Activated CD4-positive, alpha-beta T cell treated with anti-CD3 and anti-CD28 coated beads, Interleukin-2, amount 50 U/mL, for 16 hours (primary cell): ENCODE measurements at regions not wholly inside any gene's neighbourhood (a gene's known extent, or its start where the extent isn't known, plus 50 kb on each side); places are given as distances from the start of the nearest gene placed in this dataset.
"Not testable (repeated sequence)": the region's sequence is repeated elsewhere in the genome, so short reads cannot be mapped to it uniquely, and the experiment has no call there.

Experiments
- DNase-seq: peaks from one replicate; pipeline ENCODE4 v3.0.0-alpha.2; 2020

- DNase-seq = peak; percentile 70
Measured at GRCh38 chr12:4154672-4155225, 118.8 kb upstream of the CCND2 start.

DNA sequence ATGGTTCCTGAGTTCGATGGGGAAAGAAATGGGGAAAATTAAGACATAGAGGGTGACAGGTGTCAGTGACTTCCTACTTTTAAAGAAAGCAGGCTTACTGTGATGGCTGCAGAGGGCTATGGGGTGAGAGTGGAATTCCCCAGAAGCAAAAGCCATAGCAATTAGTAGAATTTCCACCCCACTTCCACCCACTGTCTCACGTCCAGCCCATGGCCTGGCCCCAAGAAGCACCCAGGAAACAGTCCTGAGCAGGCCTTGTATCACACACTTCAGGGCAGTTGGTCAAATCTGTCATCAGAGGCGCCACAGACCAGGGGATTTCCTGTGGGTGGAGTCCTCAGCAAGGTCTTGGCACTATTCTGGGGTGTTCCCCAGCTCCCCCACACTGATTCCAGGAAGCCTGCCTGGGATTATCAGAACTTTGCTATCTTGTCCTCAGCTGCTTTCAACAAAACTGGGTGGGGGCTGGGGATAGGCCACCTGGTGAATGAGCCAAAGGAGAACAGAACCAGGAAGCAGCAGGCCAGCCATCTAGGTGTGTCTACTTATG is 120.1 kb upstream of the CCND2 start:
- peak; percentile 95 for DNase-seq

DNA sequence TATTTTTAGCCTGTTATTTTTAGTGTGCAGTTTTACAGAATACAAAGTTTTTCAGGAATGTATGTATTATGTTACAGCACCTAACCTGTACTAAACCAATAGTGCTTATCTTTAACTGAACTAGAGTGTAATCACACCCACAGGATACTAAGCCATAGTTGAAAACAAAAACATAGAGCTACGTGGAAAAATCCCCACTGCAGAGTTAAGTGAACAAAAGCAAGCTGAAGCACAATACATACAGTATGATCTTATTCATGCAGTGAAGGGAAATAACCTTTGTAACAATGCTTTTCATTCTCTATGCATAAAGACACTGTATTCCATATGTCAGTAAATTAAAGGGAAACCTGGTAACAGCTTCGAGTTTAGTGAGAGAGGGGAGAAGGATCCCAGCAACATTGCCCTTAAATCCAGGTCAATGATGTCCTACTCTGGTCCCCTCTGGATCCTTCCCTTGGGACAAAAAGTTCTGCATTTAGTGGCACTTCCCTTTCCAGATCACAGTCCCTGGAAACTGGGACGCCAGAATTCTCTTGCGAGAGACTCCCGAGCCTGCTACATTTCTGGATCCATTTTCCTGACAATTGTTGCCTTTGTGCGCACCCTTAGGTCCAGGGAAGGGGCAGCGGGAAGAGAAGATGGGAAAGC is 121.3 kb upstream of the CCND2 start:
- no peak for DNase-seq

- DNase-seq = no peak
Measured at GRCh38 chr12:4151362-4152121, 122.0 kb upstream of the CCND2 start.

- DNase-seq = not testable (repeated sequence)
Measured at GRCh38 chr12:4150355-4150754, 123.2 kb upstream of the CCND2 start.

- DNase-seq = peak; percentile 54
Measured at GRCh38 chr12:4148418-4149056, 125.0 kb upstream of the CCND2 start.

GRCh38 chr12:4147031-4147481 is 126.5 kb upstream of the CCND2 start:
- no peak for DNase-seq

DNA sequence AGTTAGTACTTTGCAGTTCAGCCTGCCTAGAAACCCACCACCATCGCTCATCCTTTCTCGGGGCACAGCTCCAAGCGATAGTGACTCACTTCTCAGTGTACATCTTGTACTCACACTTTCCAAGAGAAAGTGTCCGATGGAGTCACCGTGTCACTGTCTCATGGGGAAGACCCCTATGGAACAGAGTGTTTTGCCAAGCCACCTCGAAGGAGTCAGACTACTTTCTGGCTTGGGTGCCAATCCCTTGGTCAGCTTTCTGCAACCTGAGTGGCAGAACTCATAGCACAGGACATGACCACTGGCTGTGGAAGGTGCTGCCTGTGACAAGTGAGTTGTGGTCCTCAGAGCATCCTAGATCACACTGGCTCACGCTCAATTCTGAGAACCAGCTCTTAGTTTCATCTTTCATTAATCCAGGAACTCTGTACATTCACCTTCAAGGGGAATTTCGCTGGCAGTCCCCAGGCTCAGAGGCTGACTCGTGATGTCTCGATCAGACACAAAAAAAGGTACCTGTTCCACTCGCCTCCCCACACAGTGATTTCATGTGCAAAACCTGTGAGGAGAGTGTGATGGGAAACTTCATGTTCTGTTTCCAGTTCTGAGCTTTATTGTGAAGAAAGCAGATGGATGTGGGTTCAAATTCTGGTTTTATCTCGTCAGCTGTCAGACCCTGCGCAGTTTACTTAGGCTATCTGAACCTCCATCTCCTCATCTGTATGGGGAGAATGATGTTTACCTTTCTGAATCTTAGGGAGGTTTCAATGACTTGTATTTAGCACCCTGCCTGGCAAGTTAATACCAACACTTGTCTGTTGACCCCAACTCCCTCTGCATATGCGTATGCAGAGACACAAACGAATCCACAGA is 127.3 kb upstream of the CCND2 start:
- DNase-seq = peak; percentile 79

- DNase-seq = no peak
Measured at GRCh38 chr12:4144676-4145075, 128.9 kb upstream of the CCND2 start.

GRCh38 chr12:4143896-4144295 is 129.7 kb upstream of the CCND2 start:
- DNase-seq = peak; percentile 68

DNA sequence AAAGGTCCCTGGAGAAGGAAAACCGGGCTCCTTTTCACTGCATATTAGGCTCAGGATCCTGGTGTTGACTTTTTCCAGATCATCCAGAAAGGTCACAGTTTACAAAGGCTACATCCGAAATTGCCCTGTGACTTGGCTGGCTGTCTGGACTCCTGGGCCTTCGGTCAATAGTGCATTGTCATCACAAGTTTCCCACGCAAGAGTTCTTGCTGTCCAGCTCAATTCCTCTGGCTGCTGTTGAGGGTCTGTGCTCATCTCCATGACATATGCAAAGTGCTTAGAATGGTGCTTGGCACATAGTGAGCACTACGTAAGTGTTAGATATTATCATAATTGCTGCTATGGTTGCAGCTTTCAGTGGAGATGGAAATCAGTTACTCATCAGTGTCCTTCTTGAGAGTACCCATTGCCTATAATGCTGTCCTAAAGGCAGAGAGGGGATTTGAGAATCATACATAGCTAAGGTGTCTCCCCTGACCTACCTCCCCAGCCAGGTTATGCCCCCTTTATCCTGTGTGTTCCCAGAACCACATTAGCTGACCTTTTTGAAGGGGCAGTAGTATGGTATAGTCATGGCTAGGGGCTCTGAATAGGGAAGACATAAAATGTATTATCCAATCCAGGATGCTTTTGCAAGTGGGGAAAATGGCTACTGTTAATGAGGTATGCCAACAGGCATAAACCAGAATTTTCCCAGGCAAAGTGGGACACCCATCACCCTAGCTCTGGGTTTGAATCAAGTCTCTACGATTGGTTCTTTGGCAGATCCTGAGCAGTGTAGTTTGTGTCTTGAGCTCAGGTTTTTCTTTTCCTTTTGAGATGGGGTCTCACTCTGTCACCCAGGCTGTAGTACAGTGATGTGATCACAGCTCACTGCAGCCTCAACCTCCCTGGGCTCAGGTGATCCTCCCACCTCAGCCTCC is 132.0 kb upstream of the CCND2 start:
- peak; percentile 77 for DNase-seq

DNA sequence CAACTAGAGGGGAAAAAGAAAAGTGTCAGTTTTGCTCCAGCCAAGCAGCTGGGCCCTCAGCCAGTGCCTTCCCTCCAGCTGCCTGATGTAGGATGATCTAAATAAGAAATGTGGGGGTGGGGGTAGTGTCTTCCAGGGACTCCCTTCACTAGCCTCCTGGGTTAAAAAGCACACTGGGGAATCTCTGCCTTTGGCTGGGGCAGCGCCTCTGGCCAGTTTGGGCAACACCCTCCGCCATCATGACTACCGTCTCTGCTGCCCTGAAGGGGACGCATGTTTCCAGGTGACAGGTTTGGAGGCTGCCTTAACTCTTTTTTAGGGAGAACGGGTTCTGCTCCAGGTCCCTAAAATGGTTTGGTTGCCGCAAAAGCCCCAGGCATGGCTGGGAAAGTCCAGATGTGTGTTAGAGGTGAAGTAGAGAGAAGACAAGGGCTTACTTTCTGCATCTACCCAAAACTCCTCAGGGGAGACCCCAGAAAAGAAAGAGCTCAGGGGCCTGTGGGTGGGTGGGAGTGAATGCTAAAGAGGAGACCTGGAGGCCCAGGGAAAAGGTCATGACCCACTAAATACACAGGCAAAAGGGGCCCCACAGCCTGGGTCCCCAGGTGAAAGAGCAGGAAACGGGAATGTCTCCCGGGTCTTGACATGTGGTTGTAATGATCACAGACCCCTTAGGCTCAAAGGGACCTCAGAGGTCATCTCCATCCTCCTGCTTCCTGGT is 132.8 kb upstream of the CCND2 start:
- DNase-seq = no peak

DNA sequence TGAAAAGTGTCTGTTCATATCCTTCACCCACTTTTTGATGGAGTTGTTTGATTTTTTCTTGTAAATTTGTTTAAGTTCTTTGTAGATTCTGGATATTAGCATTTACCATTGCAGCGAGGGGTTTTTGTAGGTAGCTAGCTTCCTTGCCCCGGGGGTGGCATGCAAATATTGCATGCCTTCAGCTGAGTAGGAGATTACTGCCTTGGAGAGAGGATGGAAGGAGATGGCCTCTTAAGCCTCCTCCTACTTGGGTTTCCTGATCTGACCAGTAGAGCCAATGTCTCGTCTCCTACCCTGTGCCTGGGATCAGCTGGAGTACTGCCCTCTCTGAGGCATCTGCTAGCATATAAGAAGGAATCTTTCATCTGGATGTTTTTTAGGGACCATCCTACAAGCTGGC is 134.4 kb upstream of the CCND2 start:
- DNase-seq = no peak

DNA sequence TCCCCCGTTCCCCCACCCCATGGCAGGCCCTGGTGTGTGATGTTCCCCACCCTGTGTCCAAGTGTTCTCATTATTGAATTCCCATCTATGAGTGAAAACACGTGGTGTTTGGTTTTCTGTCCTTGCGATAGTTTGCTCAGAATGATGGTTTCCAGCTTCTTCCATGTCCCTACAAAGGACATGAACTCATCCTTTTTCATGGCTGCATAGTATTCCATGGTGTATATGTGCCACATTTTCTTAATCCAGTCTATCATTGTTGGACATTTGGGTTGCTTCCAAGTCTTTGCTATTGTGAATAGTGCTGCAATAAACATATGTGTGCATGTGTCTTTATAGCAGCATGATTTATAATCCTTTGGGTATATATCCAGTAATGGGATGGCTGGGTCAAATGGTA is 135.0 kb upstream of the CCND2 start:
- not testable (repeated sequence) for DNase-seq

- DNase-seq = no peak
Measured at GRCh38 chr12:4138051-4138450, 135.5 kb upstream of the CCND2 start.

DNA sequence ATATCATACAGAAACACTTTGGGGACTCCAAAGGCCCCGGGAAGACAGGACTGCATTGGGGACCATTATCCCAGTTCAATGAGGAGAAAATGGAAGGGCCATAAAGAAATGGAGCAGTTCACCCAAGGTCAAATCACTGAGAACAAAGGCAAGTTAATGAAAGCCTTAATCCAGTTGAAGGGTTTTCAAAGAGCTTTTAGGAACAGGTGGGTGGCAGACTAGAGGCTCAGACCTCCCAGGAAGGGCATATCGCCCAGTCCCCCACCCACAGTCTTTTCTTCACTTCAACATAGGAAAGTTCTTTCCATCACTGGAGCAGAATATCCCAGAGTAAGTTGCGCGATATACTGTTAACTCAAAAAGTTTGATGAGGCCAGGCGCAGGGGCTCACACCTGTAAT is 136.1 kb upstream of the CCND2 start:
- no peak for DNase-seq

GRCh38 chr12:4137015-4137414 is 136.5 kb upstream of the CCND2 start:
- DNase-seq = no peak

DNA sequence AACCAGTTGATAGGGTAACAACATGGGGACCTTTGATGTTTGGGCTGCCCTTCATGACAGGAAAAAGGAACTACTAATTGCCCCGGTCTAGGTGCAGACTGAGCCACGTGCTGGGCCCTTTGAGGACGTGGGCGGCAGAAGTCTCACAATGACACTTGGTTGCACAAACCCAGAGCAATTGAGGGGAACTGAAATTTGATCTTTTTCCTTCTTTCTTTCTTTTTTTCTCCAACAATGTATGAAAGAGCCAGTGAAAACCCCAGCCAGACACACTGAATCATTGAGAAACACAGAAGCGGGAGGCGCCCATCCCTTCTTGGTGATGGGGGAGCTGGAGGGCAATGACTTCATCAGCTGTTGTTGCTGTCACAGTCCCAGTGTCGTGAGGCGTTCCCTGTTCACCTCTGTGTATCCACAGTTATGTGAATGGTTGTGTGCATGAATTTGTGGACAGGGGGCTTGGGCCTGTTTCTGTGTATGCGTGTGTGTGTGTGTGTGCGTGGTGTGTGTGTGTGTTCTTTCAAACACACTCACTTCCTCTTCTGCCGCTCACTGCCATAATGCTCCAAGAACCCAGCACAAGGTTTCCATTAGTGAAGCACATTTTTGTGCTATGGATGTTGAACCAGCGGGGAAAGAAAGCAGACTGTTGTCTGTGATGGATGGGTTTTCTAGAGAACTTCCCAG is 137.5 kb upstream of the CCND2 start:
- DNase-seq = peak; percentile 83

DNA sequence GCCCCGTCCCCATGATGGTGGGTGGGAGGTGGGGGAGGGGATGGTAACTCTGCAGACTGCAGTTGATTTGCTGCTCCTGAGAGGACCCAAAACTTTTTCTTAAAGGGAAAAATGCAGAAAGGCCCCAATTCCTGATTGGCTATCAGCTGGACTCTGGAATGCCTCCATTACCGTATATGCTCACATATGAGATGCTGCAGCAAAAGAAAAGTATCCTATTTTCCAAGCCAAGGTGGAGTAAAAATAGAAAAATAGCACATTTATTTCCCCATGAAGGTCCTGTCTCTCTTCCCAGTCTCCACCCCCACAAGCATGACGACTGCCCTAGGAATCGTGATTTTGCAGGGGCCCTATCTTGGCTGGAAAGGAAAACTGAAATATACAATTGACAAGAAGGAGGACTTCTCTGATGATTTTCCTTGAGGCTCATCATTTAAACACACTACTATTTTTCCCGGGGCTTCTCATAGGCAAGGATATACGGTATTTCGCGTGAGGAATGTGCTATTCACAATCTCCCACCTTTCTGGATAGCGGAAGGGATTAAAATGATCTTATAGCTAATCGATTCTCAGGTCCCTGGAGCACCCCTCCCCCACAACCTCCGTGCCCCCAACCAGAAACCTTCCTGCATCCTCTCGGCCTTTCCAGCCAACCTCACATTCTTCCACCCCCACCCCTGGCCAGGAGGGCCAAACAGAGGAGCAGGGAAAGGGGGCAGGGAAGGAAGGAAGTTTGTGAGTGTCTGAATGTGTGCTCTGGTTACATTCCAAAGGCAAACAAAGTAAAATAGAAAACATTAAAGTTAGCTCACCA is 138.9 kb upstream of the CCND2 start:
- DNase-seq = no peak
